ENCODE measurements at regions not wholly inside any gene's neighbourhood (a gene's known extent, or its start where the extent isn't known, plus 50 kb on each side); places are given as distances from the start of the nearest gene placed in this dataset.

DNA sequence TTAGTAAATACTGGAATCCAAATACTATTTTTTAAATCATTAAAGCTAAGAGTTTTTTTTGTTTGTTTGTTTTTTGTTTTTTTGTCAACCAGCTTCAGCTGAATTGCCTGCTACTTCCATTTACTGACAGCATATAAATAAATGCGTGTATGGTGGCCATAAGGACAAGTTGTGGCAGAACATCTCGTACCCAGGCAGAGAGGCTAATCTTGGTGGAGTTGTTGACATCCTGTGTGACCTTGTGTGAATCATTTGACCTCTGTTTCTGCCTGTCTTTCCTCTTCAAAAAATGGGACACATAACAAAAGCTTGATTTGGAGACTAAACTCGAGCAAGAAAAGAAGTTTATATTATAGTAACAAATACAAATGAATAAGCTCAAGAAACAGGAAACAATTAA is 734.2 kb downstream of the MCTP2 start:
- TF ChIP-seq EZH2phosphoT487 (IDR thresholded peaks at IDR 0.05; ENCODE audit: insufficient read depth, low read depth), result no peak
- no peak for TF ChIP-seq EZH2 (IDR thresholded peaks at IDR 0.05; ENCODE audit: insufficient read depth, poor library complexity, severe bottlenecking)

All from GM23248 (cell line).